Activated naive CD4-positive, alpha-beta T cell treated with anti-CD3 and anti-CD28 coated beads, Interleukin-2, amount 50 U/mL, for 72 hours (primary cell): ENCODE measurements at regions not wholly inside any gene's neighbourhood (a gene's known extent, or its start where the extent isn't known, plus 50 kb on each side); places are given as distances from the start of the nearest gene placed in this dataset.
A peak's percentile ranks its signal among the peaks of the same experiment; 100 is the strongest.

Experiments
- ATAC-seq, 2 donors: fragments of 150-1000 bp; cut with Tn5 transposase; 2 replicates each; pipeline ENCODE4 v1.10.0; 2021; ENCODE audit warnings: mild to moderate bottlenecking in 2 of 2, moderate library complexity in 2 of 2
- DNase-seq, 2 donors: peaks; one replicate each; pipeline ENCODE4 v3.0.0; 2021 to 2022; ENCODE audit warnings: low spot score in 2 of 2
- H3K27ac Mint-ChIP-seq, 2 donors: one replicate each; pipeline ENCODE4 v1.8.0; 2022; ENCODE audit warnings: mild to moderate bottlenecking in 2 of 2, mixed read lengths in 2 of 2
- H3K36me3 Mint-ChIP-seq, 2 donors: one replicate each; pipeline ENCODE4 v1.8.0; 2022; ENCODE audit warnings: mixed read lengths in 2 of 2
- H3K9me3 Mint-ChIP-seq, 2 donors: one replicate each; pipeline ENCODE4 v1.8.0; 2022; ENCODE audit warnings: mixed read lengths in 2 of 2

- DNase-seq (no peak), ATAC-seq (no peak)
- H3K36me3 Mint-ChIP-seq = no peaks in the 10 kb centered on the region
- H3K9me3 Mint-ChIP-seq = no peaks in the 10 kb centered on the region
- no peak overlapping the region for H3K27ac Mint-ChIP-seq
These were observed 98.1 kb downstream of the NEDD1 start for GRCh38 chr12:97005174-97005573.

- DNase-seq = no peak
- Mint-ChIP-seq H3K9me3 (no peaks in the 10 kb centered on the region), H3K36me3 (no peaks in the 10 kb centered on the region), H3K27ac (no peak overlapping the region)
- no peak for ATAC-seq
These were observed 98.6 kb downstream of the NEDD1 start for GRCh38 chr12:97005646-97006045.

GRCh38 chr12:97006585-97006984, 99.5 kb downstream of the NEDD1 start:
- Mint-ChIP-seq H3K36me3 (no peaks in the 10 kb centered on the region), H3K27ac (no peak overlapping the region), H3K9me3 (no peaks in the 10 kb centered on the region)
- DNase-seq = no peak
- ATAC-seq = no peak

- Mint-ChIP-seq H3K36me3 (peaks cover 0 to 4% of the 10 kb centered on the region in 2 donors), H3K27ac (no peak overlapping the region), H3K9me3 (peaks cover 0 to 7% of the 10 kb centered on the region in 2 donors)
- peak in 1 of 2 donors; percentile 26 for ATAC-seq
- DNase-seq = no peak
These were observed 109.1 kb downstream of the NEDD1 start for GRCh38 chr12:97016163-97016562.

- ATAC-seq (peak in 1 of 2 donors; percentile 46), DNase-seq (no peak)
- no peak overlapping the region for H3K27ac Mint-ChIP-seq
- peaks cover 0 to 7% of the 10 kb centered on the region in 2 donors for H3K9me3 Mint-ChIP-seq
- peaks cover 0 to 4% of the 10 kb centered on the region in 2 donors for H3K36me3 Mint-ChIP-seq
These were observed 110.2 kb downstream of the NEDD1 start for GRCh38 chr12:97017213-97017612.

- Mint-ChIP-seq H3K9me3 (no peaks in the 10 kb centered on the region), H3K27ac (no peak overlapping the region), H3K36me3 (no peaks in the 10 kb centered on the region)
- no peak for ATAC-seq
- no peak for DNase-seq
These were observed 115.6 kb downstream of the NEDD1 start for GRCh38 chr12:97022536-97023230.

- Mint-ChIP-seq H3K27ac (no peak overlapping the region), H3K9me3 (no peaks in the 10 kb centered on the region), H3K36me3 (no peaks in the 10 kb centered on the region)
- ATAC-seq = no peak
- no peak for DNase-seq
These were observed 117.3 kb downstream of the NEDD1 start for GRCh38 chr12:97024393-97024792.

- H3K9me3 Mint-ChIP-seq = no peaks in the 10 kb centered on the region
- DNase-seq = no peak
- H3K36me3 Mint-ChIP-seq = no peaks in the 10 kb centered on the region
These were observed 119.8 kb downstream of the NEDD1 start for GRCh38 chr12:97026901-97027300.

GRCh38 chr12:97027482-97027881, 120.4 kb downstream of the NEDD1 start:
- Mint-ChIP-seq H3K27ac (no peak overlapping the region), H3K9me3 (no peaks in the 10 kb centered on the region), H3K36me3 (no peaks in the 10 kb centered on the region)
- ATAC-seq (no peak), DNase-seq (no peak)

More at GRCh38 chr12:97026901-97027300, 119.8 kb downstream of the NEDD1 start:
- no peak overlapping the region for H3K27ac Mint-ChIP-seq
- no peak for ATAC-seq

GRCh38 chr12:97038131-97038530, 131.1 kb downstream of the NEDD1 start:
- Mint-ChIP-seq H3K9me3 (no peaks in the 10 kb centered on the region), H3K27ac (no peak overlapping the region), H3K36me3 (no peaks in the 10 kb centered on the region)
- DNase-seq (no peak), ATAC-seq (no peak)

- ATAC-seq (peak in 1 of 2 donors; percentile 70), DNase-seq (no peak)
- Mint-ChIP-seq H3K27ac (no peak overlapping the region), H3K36me3 (no peaks in the 10 kb centered on the region), H3K9me3 (no peaks in the 10 kb centered on the region)
These were observed 131.8 kb downstream of the NEDD1 start for GRCh38 chr12:97038834-97039233.

- DNase-seq = no peak
- Mint-ChIP-seq H3K36me3 (no peaks in the 10 kb centered on the region), H3K9me3 (no peaks in the 10 kb centered on the region), H3K27ac (no peak overlapping the region)
- no peak for ATAC-seq
These were observed 139.8 kb downstream of the NEDD1 start for GRCh38 chr12:97046901-97047300.

- DNase-seq (no peak), ATAC-seq (no peak)
- H3K27ac Mint-ChIP-seq = no peak overlapping the region
These were observed 140.3 kb downstream of the NEDD1 start for GRCh38 chr12:97047361-97047760.

GRCh38 chr12:97048421-97049035, 141.5 kb downstream of the NEDD1 start:
- ATAC-seq (no peak), DNase-seq (no peak)
- H3K9me3 Mint-ChIP-seq = no peaks in the 10 kb centered on the region
- H3K36me3 Mint-ChIP-seq = no peaks in the 10 kb centered on the region
- no peak overlapping the region for H3K27ac Mint-ChIP-seq

More at GRCh38 chr12:97047361-97047760, 140.3 kb downstream of the NEDD1 start:
- no peaks in the 10 kb centered on the region for H3K9me3 Mint-ChIP-seq
- H3K36me3 Mint-ChIP-seq = no peaks in the 10 kb centered on the region

- DNase-seq (no peak), ATAC-seq (no peak)
These were observed 143.5 kb downstream of the NEDD1 start for GRCh38 chr12:97050509-97050908.

GRCh38 chr12:97051341-97051740, 144.3 kb downstream of the NEDD1 start:
- Mint-ChIP-seq H3K9me3 (peaks cover 0 to 4% of the 10 kb centered on the region in 2 donors), H3K27ac (no peak overlapping the region), H3K36me3 (no peaks in the 10 kb centered on the region)
- DNase-seq = no peak
- ATAC-seq = no peak

More at GRCh38 chr12:97050509-97050908, 143.5 kb downstream of the NEDD1 start:
- H3K9me3 Mint-ChIP-seq = no peaks in the 10 kb centered on the region
- no peak overlapping the region for H3K27ac Mint-ChIP-seq
- H3K36me3 Mint-ChIP-seq = no peaks in the 10 kb centered on the region

- DNase-seq (no peak), ATAC-seq (no peak)
- H3K9me3 Mint-ChIP-seq = peaks cover 0 to 10% of the 10 kb centered on the region in 2 donors
- no peaks in the 10 kb centered on the region for H3K36me3 Mint-ChIP-seq
- H3K27ac Mint-ChIP-seq = no peak overlapping the region
These were observed 154.1 kb downstream of the NEDD1 start for GRCh38 chr12:97061171-97061570.
